Astrocyte (in vitro differentiated cells and primary cell): ENCODE measurements at regions not wholly inside any gene's neighbourhood (a gene's known extent, or its start where the extent isn't known, plus 50 kb on each side); places are given as distances from the start of the nearest gene placed in this dataset.

Source experiments
- DNase-seq: peaks from one replicate; pipeline ENCODE4 v3.0.0-alpha.2; 2010; ENCODE audit warnings: low read depth
- FAIRE-seq: peaks from 2 replicates; lab custom pipeline; 2011; peaks lifted over from hg19 to GRCh38; lab: Jason Lieb, UNC
- H2AFZ ChIP-seq: 2 replicates; pipeline ENCODE4 v1.6.0; 2012; ENCODE audit warnings: low read depth, low read length, inconsistent platforms
- H3K27ac ChIP-seq: 2 replicates; pipeline ENCODE4 v1.5.1; 2011; ENCODE audit warnings: low read depth, low read length, inconsistent platforms
- H3K27me3 ChIP-seq: 2 replicates; pipeline ENCODE4 v1.6.0; 2011; ENCODE audit warnings: low read length, inconsistent platforms; ENCODE audit not compliant: insufficient read depth
- H3K36me3 ChIP-seq: 2 replicates; pipeline ENCODE4 v1.5.1; 2011; ENCODE audit warnings: low read length, inconsistent platforms; ENCODE audit not compliant: insufficient read depth
- H3K4me1 ChIP-seq: 2 replicates; pipeline ENCODE4 v1.5.1; 2011; ENCODE audit warnings: low read length, inconsistent platforms; ENCODE audit not compliant: insufficient read depth
- H3K4me2 ChIP-seq: 2 replicates; pipeline ENCODE4 v1.6.0; 2012; ENCODE audit warnings: low read length, inconsistent platforms
- H3K4me3 ChIP-seq: 2 replicates; pipeline ENCODE4 v1.5.1; 2011; ENCODE audit warnings: low read depth, mild to moderate bottlenecking, low read length, inconsistent platforms; ENCODE audit not compliant: insufficient read depth
- H3K79me2 ChIP-seq: 2 replicates; pipeline ENCODE4 v1.6.0; 2012; ENCODE audit warnings: mild to moderate bottlenecking, low read length, inconsistent platforms; ENCODE audit not compliant: insufficient read depth
- H3K9ac ChIP-seq: 2 replicates; pipeline ENCODE4 v1.6.0; 2012; ENCODE audit warnings: mild to moderate bottlenecking, low read length, inconsistent platforms
- H3K9me3 ChIP-seq: 2 replicates; pipeline ENCODE4 v1.5.1; 2012; ENCODE audit warnings: low read depth, mild to moderate bottlenecking, low read length, inconsistent platforms; ENCODE audit not compliant: insufficient read depth
- H4K20me1 ChIP-seq: 2 replicates; pipeline ENCODE4 v1.6.0; 2012; ENCODE audit warnings: low read length, inconsistent platforms; ENCODE audit not compliant: insufficient read depth
- H3K27ac Mint-ChIP-seq: one replicate; pipeline ENCODE4 v1.8.0; 2021; ENCODE audit warnings: mild to moderate bottlenecking, mixed read lengths; ENCODE audit not compliant: unreplicated experiment
- H3K27me3 Mint-ChIP-seq: one replicate; pipeline ENCODE4 v1.8.0; 2021; ENCODE audit warnings: low read depth, mixed read lengths; ENCODE audit not compliant: unreplicated experiment
- H3K36me3 Mint-ChIP-seq: one replicate; pipeline ENCODE4 v1.8.0; 2021; ENCODE audit warnings: low read depth, mixed read lengths; ENCODE audit not compliant: unreplicated experiment
- H3K4me1 Mint-ChIP-seq: one replicate; pipeline ENCODE4 v1.8.0; 2021; ENCODE audit warnings: low read depth, mixed read lengths; ENCODE audit not compliant: unreplicated experiment
- H3K4me3 Mint-ChIP-seq: one replicate; pipeline ENCODE4 v1.8.0; 2021; ENCODE audit warnings: mild to moderate bottlenecking, moderate library complexity, mixed read lengths; ENCODE audit not compliant: unreplicated experiment
- H3K9me3 Mint-ChIP-seq: one replicate; pipeline ENCODE4 v1.8.0; 2021; ENCODE audit warnings: mild to moderate bottlenecking, mixed read lengths; ENCODE audit not compliant: unreplicated experiment
- CTCF ChIP-seq: IDR thresholded peaks from 2 replicates; pipeline ENCODE4 v1.5.1; 2011; ENCODE audit warnings: low read depth, mild to moderate bottlenecking, inconsistent platforms, low read length, moderate library complexity; ENCODE audit not compliant: insufficient read depth
- EZH2 ChIP-seq: IDR thresholded peaks from 2 replicates; pipeline ENCODE4 v1.6.1; 2012; ENCODE audit warnings: mild to moderate bottlenecking, low read length, inconsistent platforms; ENCODE audit not compliant: insufficient read depth

DNA sequence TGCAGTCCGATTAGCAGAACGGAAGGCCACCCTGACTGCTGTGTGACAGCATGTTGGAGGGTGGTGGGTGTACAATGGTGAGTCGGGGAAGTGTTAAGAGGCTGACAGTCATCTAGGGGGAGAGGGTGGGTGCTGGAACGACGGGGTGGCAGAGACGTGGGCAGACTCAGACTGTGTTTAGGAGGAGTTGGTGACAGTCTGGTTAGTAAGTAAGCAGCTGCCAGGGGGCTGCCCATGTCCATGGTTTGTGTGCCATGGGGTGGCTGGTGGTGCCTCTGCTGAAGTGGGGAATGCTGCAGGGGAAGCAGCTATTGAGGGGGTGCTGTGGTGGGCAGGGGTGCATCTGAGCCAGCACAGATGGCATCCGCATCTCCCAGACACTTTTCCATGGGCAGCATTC is 51.3 kb upstream of the BOD1 start:
- Mint-ChIP-seq H3K4me1 (peaks cover 7% of the 10 kb centered on the region), H3K27ac (no peak overlapping the region), H3K27me3 (peaks cover 12% of the 10 kb centered on the region), H3K9me3 (peaks cover 15% of the 10 kb centered on the region), H3K36me3 (peaks cover 3% of the 10 kb centered on the region), H3K4me3 (no peak overlapping the region)
- H3K4me3 ChIP-seq = no peak overlapping the region
- no peaks in the 10 kb centered on the region for H3K79me2 ChIP-seq
- H3K27ac ChIP-seq = no peak overlapping the region
- H2AFZ ChIP-seq = no peak overlapping the region
- no peaks in the 10 kb centered on the region for H4K20me1 ChIP-seq
- peaks cover 12% of the 10 kb centered on the region for H3K4me1 ChIP-seq
- no peak for TF ChIP-seq CTCF
- no peak overlapping the region for H3K4me2 ChIP-seq
- no peak for FAIRE-seq
- H3K9me3 ChIP-seq = peaks cover 4% of the 10 kb centered on the region
- DNase-seq = no peak
- H3K27me3 ChIP-seq = peaks cover 3% of the 10 kb centered on the region
- H3K36me3 ChIP-seq = no peaks in the 10 kb centered on the region
- no peak overlapping the region for H3K9ac ChIP-seq

- Histone ChIP-seq H3K4me3 (no peak overlapping the region), H2AFZ (no peak overlapping the region), H3K9ac (no peak overlapping the region), H4K20me1 (no peaks in the 10 kb centered on the region), H3K9me3 (peaks cover 4% of the 10 kb centered on the region), H3K36me3 (no peaks in the 10 kb centered on the region), H3K27ac (no peak overlapping the region), H3K79me2 (no peaks in the 10 kb centered on the region), H3K27me3 (peaks cover 3% of the 10 kb centered on the region), H3K4me1 (peaks cover 12% of the 10 kb centered on the region), H3K4me2 (no peak overlapping the region)
- FAIRE-seq (no peak), DNase-seq (no peak)
- peaks cover 3% of the 10 kb centered on the region for H3K36me3 Mint-ChIP-seq
- H3K4me1 Mint-ChIP-seq = peaks cover 7% of the 10 kb centered on the region
- H3K27me3 Mint-ChIP-seq = peaks cover 13% of the 10 kb centered on the region
- H3K4me3 Mint-ChIP-seq = no peak overlapping the region
- no peak overlapping the region for H3K27ac Mint-ChIP-seq
- H3K9me3 Mint-ChIP-seq = peaks cover 15% of the 10 kb centered on the region
- no peak for TF ChIP-seq EZH2
- no peak for TF ChIP-seq CTCF
These were observed 51.9 kb upstream of the BOD1 start for GRCh38 chr5:173668245-173668800.

DNA sequence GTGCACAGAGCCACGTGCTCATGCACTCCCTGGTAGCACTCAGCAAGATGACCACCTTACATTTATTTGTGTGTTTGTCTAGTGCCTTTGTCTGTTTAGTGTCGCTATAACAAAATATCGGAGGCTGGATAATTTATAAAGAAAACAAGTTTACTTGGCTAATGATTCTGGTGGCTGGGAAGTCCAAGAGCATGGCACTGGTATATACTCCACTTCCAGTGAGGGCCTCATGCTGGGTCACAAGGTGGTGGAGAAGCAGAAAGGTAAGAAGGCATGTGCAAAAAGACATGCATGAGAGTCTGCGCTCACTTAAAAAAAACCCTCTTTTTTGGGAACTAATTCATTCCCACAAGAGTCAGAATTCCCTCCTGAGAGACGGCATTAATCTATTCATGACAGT is 52.5 kb upstream of the BOD1 start:
- TF ChIP-seq EZH2 = no peak
- TF ChIP-seq CTCF = no peak
- FAIRE-seq = no peak
- peaks cover 3% of the 10 kb centered on the region for H3K36me3 Mint-ChIP-seq
- Histone ChIP-seq H4K20me1 (no peaks in the 10 kb centered on the region), H3K9ac (no peak overlapping the region), H3K4me1 (peaks cover 12% of the 10 kb centered on the region), H3K27me3 (peaks cover 5% of the 10 kb centered on the region), H3K27ac (no peak overlapping the region), H3K4me2 (no peak overlapping the region), H2AFZ (no peak overlapping the region), H3K4me3 (no peak overlapping the region), H3K79me2 (no peaks in the 10 kb centered on the region), H3K9me3 (peaks cover 4% of the 10 kb centered on the region), H3K36me3 (no peaks in the 10 kb centered on the region)
- peaks cover 15% of the 10 kb centered on the region for H3K9me3 Mint-ChIP-seq
- peaks cover 17% of the 10 kb centered on the region for H3K27me3 Mint-ChIP-seq
- no peak overlapping the region for H3K4me3 Mint-ChIP-seq
- DNase-seq = no peak
- no peak overlapping the region for H3K27ac Mint-ChIP-seq
- peaks cover 7% of the 10 kb centered on the region for H3K4me1 Mint-ChIP-seq
